ENCODE measurements at regions not wholly inside any gene's neighbourhood (a gene's known extent, or its start where the extent isn't known, plus 50 kb on each side); places are given as distances from the start of the nearest gene placed in this dataset.

- Histone ChIP-seq H3K56ac (ENCODE audit: insufficient read length, low read depth, low read length) (no peak overlapping the region), H3T11ph (ENCODE audit: low read length) (no peak overlapping the region), H4K5ac (ENCODE audit: insufficient read length, low read depth, low read length) (no peak overlapping the region), H2BK20ac (ENCODE audit: low read depth, low read length, poor library complexity, severe bottlenecking) (no peak overlapping the region), H3K4me1 (ENCODE audit: insufficient read depth, low read length) (peaks cover 11% of the 10 kb centered on the region; the same call in 1 of the 2 replicates), H2AK5ac (ENCODE audit: insufficient read length, low read length) (no peak overlapping the region), H3K4me2 (ENCODE audit: insufficient read depth, insufficient read length, low read length) (no peak overlapping the region), H2BK120ac (ENCODE audit: low read depth, low read length, poor library complexity, severe bottlenecking) (no peak overlapping the region), H3K9me3 (ENCODE audit: control insufficient read depth, low read depth, low read length) (no peaks in the 10 kb centered on the region), H4K91ac (ENCODE audit: insufficient read length, low read depth, low read length) (no peak overlapping the region), H3K79me1 (ENCODE audit: insufficient read depth, low read depth, low read length, poor library complexity, severe bottlenecking) (no peaks in the 10 kb centered on the region), H4K20me1 (ENCODE audit: control insufficient read depth, insufficient read depth, insufficient read length) (no peaks in the 10 kb centered on the region), H3K4ac (ENCODE audit: low read depth, low read length) (no peak overlapping the region), H3K18ac (ENCODE audit: insufficient read length, low read depth, low read length) (no peak overlapping the region), H3K27me3 (ENCODE audit: insufficient read depth, low read length) (no peaks in the 10 kb centered on the region), H2BK12ac (ENCODE audit: insufficient read length, low read depth, low read length) (no peak overlapping the region), H3K79me2 (ENCODE audit: insufficient read depth, low read length) (no peaks in the 10 kb centered on the region), H3K14ac (ENCODE audit: insufficient read depth, low read length) (no peak overlapping the region), H3K23ac (ENCODE audit: insufficient read length, low read depth, low read length) (no peak overlapping the region), H2AFZ (ENCODE audit: low read length) (no peak overlapping the region), H3K27ac (ENCODE audit: insufficient read length, low read depth, low read length) (no peak overlapping the region), H2BK15ac (ENCODE audit: low read depth, low read length) (no peak overlapping the region), H3K23me2 (ENCODE audit: insufficient read length, low read depth, low read length, poor library complexity, severe bottlenecking) (no peaks in the 10 kb centered on the region), H4K8ac (replicated peaks; ENCODE audit: insufficient read length, low read depth, low read length) (no peak overlapping the region), H2BK5ac (ENCODE audit: insufficient read length, low read length) (no peak overlapping the region), H3K9ac (ENCODE audit: extremely low read depth, insufficient read length, low read length) (no peak overlapping the region)
- no peak overlapping the region for H3K27ac Mint-ChIP-seq
- H3K36me3 Mint-ChIP-seq (ENCODE audit: insufficient read depth in 1 of 3, low read depth in 3 of 3): no peaks in the 10 kb centered on the region
- WGBS (ENCODE audit: extremely low coverage, insufficient read length, low lambda C conversion rate): no CpG with 5 or more reads among the region's 6 CpGs
- DNase-seq: no peak
- H3K9me3 Mint-ChIP-seq: no peaks in the 10 kb centered on the region; a peak in 1 of 5 replicates
- H3K27me3 Mint-ChIP-seq (ENCODE audit: low read depth): peaks cover 32% of the 10 kb centered on the region
- peaks cover 57 to 64% of the 10 kb centered on the region in 2 experiments for H3K4me1 Mint-ChIP-seq
- no peak for TF ChIP-seq CTCF (conservative IDR thresholded peaks at IDR 0.05)
- H3K4me3 Mint-ChIP-seq: no peak overlapping the region
Observed at GRCh38 chr4:84220990-84221389, 278.1 kb downstream of the NKX6-1 start.
